Spleen (tissue), 7 donors: ENCODE measurements at regions not wholly inside any gene's neighbourhood (a gene's known extent, or its start where the extent isn't known, plus 50 kb on each side); places are given as distances from the start of the nearest gene placed in this dataset.

Experiments used
- POLR2A ChIP-seq, 3 donors: fragments of 450-650 bp; IDR thresholded peaks; one replicate each; pipeline ENCODE4 v1.5.1; 2017; ENCODE audit warnings: antibody characterized with exemption in 3 of 3, mild to moderate bottlenecking in 1 of 3
- TF ChIP-seq, protein P1 (sequence below), 11 experiments: fragments of 200-600 bp in 7 of 11; fragments of 450-650 bp in 4 of 11; sonication (generic) in 4 of 11; IDR thresholded peaks in 8 of 11; conservative IDR thresholded peaks in 3 of 11; 1 replicate in 7 of 11; 2 replicates in 4 of 11; pipeline versions ENCODE4 v1.4.0 to v1.8.0; 2016 to 2021; ENCODE audit warnings: antibody characterized with exemption in 11 of 11, inconsistent platforms in 4 of 11, mild to moderate bottlenecking in 1 of 11
- donor health status: DM: no; HTN: no; CAD: no; lungs with moderate emphysema.
- donor health status: DM: no; HTN: no; CAD: no.
- donor health status: DM: no; HTN: no; CAD: no.

DNA sequence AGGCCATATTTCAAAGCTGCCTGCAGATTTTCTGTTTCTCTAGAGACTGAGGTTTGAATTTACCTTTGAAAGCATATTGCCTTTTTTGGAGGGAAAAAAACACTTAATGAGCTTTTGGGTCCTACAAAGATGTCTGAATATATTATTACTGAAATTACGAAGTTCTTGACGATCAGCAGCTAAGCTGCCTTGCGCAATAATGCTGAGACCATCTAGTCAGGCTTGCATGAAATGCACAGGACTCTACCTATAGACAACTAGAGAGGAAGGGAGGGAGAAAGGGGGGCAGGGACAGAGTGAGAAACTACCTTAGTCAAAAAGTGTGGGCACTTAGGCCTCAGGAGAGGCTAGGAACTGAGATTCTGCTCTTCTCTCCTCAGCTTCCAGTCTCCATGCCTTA lies 175.9 kb upstream of the KIF2A start:
- TF ChIP-seq, protein P1, sequence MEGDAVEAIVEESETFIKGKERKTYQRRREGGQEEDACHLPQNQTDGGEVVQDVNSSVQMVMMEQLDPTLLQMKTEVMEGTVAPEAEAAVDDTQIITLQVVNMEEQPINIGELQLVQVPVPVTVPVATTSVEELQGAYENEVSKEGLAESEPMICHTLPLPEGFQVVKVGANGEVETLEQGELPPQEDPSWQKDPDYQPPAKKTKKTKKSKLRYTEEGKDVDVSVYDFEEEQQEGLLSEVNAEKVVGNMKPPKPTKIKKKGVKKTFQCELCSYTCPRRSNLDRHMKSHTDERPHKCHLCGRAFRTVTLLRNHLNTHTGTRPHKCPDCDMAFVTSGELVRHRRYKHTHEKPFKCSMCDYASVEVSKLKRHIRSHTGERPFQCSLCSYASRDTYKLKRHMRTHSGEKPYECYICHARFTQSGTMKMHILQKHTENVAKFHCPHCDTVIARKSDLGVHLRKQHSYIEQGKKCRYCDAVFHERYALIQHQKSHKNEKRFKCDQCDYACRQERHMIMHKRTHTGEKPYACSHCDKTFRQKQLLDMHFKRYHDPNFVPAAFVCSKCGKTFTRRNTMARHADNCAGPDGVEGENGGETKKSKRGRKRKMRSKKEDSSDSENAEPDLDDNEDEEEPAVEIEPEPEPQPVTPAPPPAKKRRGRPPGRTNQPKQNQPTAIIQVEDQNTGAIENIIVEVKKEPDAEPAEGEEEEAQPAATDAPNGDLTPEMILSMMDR (IDR thresholded peaks at IDR 0.05 in 8 of 11, conservative IDR thresholded peaks at IDR 0.05 in 3 of 11), result no peak
- no peak for TF ChIP-seq POLR2A (IDR thresholded peaks at IDR 0.05)
